ENCODE measurements at regions not wholly inside any gene's neighbourhood (a gene's known extent, or its start where the extent isn't known, plus 50 kb on each side); places are given as distances from the start of the nearest gene placed in this dataset.

- DNase-seq: no peak
These were observed 298.3 kb downstream of the CDH11 start for GRCh38 chr16:64823481-64824075.

GRCh38 chr16:64809876-64810629 is 311.8 kb downstream of the CDH11 start:
- no peak for DNase-seq

- no peak for DNase-seq
These were observed 313.4 kb downstream of the CDH11 start for GRCh38 chr16:64808474-64808873.

GRCh38 chr16:64791756-64792155 is 330.1 kb downstream of the CDH11 start:
- DNase-seq: no peak

GRCh38 chr16:64784635-64785034 is 337.2 kb downstream of the CDH11 start:
- no peak for DNase-seq

- no peak for DNase-seq
These were observed 339.4 kb downstream of the CDH11 start for GRCh38 chr16:64782484-64782883.

GRCh38 chr16:64780445-64780844 is 341.4 kb downstream of the CDH11 start:
- no peak for DNase-seq

- DNase-seq: no peak
These were observed 343.1 kb downstream of the CDH11 start for GRCh38 chr16:64778777-64779176.

- DNase-seq: no peak
These were observed 348.2 kb downstream of the CDH11 start for GRCh38 chr16:64773638-64774037.

GRCh38 chr16:64773184-64773583 is 348.7 kb downstream of the CDH11 start:
- DNase-seq: no peak

- DNase-seq: no peak
These were observed 350.6 kb downstream of the CDH11 start for GRCh38 chr16:64771273-64771672.

- no peak for DNase-seq
These were observed 359.7 kb downstream of the CDH11 start for GRCh38 chr16:64762211-64762610.

GRCh38 chr16:64754279-64754678 is 367.6 kb downstream of the CDH11 start:
- DNase-seq: no peak

GRCh38 chr16:64751906-64752305 is 370.0 kb downstream of the CDH11 start:
- DNase-seq: no peak

GRCh38 chr16:64749346-64749745 is 372.5 kb downstream of the CDH11 start:
- no peak for DNase-seq

GRCh38 chr16:64745258-64745930 is 376.5 kb downstream of the CDH11 start:
- DNase-seq: no peak

- no peak for DNase-seq
These were observed 379.2 kb downstream of the CDH11 start for GRCh38 chr16:64742455-64743223.

- DNase-seq: no peak
These were observed 381.6 kb downstream of the CDH11 start for GRCh38 chr16:64740261-64740660.

GRCh38 chr16:64738321-64738960 is 383.4 kb downstream of the CDH11 start:
- no peak for DNase-seq

GRCh38 chr16:64736857-64737256 is 385.0 kb downstream of the CDH11 start:
- no peak for DNase-seq

GRCh38 chr16:64731891-64732290 is 390.0 kb downstream of the CDH11 start:
- no peak for DNase-seq

GRCh38 chr16:64730261-64730660 is 391.6 kb downstream of the CDH11 start:
- no peak for DNase-seq

- DNase-seq: no peak
These were observed 397.5 kb downstream of the CDH11 start for GRCh38 chr16:64724339-64724738.
